ENCODE measurements at regions not wholly inside any gene's neighbourhood (a gene's known extent, or its start where the extent isn't known, plus 50 kb on each side); places are given as distances from the start of the nearest gene placed in this dataset.

DNA sequence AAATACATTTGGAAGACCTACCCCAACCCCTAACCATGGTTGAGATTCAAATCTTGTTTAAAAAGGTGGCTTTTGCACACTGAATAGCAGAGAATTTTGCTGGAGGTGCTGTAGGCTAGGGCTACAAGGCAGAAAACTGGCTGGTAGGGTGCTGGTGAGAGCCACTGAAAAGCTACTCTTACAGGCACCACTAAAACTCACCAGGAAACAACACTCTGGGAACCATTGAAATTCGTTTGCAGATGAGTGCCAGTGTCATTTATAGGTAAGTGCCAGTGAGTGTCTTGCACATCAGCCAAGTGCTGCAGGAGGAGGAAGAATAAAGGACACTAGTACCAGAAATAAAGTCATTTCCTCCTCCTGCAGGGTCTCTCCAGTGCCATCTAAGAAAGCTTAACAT is 610.2 kb downstream of the ZNF385D start:
- DNase-seq (ENCODE audit: low spot score): no peak

DNA sequence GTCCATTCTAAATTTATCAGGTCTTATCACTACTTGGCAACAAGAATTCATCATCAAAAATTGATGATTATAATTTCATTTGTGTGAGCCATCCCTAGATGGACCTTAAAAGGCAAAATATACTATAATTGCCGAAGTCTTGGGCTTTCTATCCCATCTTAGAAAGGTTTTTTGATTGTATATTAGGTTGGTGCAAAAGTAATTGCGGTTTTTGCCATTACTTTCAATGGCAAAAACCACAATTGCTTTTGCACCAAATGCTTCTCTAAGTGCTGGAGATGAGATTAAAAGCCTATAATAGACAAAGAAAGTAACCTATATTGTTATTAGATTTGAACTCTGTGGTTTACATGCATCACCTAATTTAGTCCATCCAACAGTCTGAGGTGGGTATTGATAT is 612.9 kb downstream of the ZNF385D start:
- no peak for DNase-seq (ENCODE audit: low spot score)

DNA sequence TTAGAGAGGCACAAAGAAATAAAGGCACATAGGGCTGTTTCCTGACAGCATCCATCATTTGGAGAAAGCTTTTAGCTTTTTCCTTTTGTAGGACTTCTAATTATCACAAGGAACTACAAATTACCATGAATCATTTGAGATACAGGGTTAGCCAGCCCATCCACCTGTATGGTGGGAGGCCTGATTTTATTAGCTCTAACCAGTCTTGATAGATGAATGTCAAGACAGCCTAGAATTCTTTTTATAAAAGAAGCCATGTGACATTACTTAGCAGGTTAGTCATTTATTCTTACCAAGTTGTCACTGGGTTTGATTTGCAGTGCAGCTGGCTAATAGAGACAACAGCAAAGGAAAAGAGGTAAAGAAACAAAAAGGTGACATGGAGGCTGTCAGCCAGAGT is 618.1 kb downstream of the ZNF385D start:
- DNase-seq (ENCODE audit: low spot score): no peak

DNA sequence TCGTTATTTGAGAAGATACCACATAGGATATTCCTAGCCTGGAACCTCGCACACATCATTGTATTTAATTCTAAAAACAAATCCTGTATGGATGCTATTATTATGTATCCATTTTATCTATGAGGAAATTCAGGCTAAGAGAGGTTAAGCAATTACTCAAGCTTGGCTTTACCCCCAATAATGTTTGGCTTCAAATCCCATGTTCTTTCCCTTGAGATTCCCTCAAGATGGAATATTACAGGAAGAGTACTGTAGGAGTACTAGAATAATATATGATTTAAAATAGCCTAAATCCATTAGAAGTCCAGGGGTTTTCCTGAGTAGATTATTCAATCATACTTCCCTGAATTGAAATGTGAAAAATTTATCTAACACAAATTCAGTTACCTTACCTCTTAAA is 630.2 kb downstream of the ZNF385D start:
- DNase-seq (ENCODE audit: low spot score): no peak

DNA sequence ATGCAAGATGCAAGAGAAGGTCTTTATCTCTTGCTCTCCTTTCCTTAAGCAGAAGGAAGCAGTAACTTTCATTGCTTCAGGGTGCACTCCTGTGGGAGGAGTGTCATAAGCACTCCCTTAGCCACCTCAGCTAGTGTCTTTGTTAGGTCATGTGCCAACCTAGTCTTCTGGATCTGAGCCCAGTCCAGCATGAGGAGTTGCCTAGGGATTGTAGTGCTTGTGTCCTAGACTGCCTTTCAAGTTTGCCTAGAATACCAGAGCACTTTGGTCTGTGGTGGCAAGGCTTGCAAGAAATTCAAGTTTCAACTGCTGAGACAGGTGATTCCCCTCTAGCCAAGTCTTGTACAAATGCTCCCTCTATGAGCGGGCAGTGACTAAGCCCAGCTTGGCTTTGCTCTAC is 633.6 kb downstream of the ZNF385D start:
- no peak for DNase-seq (ENCODE audit: low spot score)

DNA sequence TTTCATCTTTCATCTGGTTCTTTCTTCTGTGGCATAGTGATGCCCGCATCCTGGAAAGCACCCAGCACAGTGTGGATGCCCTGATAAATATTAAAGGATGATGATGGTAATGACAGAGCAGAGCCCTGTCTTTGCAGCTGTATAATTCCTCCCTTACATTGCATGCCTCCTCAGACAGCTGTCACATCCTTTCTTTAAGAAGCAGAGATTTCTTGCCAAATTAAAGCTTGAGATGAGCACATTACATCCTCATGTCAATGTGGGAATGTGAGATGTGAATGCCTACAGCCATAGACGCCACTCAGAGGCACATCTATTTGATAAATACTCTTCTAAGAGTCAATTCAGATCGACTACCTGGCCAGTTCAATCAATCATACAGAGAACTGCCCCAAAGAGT is 642.0 kb downstream of the ZNF385D start:
- DNase-seq (ENCODE audit: low spot score): no peak

DNA sequence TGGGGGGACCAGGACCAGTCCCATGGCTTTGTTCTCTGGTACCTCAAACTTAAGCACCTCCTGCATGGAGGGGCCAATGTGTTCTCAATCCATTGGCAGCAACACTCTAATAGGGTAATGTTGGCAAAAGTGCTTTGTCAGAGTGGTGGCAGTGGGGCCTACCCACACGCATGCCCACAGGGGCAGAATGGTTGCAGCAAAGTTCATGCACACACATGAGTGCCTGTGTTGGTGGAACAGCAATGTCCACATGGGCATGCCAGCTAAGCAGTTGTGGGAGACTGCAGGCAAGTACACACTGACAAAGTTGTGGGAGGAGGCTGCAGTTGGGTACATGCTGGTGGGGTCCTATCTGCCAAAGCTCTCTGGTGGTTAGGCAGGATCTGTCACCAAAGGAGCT is 645.2 kb downstream of the ZNF385D start:
- DNase-seq (ENCODE audit: low spot score): no peak

DNA sequence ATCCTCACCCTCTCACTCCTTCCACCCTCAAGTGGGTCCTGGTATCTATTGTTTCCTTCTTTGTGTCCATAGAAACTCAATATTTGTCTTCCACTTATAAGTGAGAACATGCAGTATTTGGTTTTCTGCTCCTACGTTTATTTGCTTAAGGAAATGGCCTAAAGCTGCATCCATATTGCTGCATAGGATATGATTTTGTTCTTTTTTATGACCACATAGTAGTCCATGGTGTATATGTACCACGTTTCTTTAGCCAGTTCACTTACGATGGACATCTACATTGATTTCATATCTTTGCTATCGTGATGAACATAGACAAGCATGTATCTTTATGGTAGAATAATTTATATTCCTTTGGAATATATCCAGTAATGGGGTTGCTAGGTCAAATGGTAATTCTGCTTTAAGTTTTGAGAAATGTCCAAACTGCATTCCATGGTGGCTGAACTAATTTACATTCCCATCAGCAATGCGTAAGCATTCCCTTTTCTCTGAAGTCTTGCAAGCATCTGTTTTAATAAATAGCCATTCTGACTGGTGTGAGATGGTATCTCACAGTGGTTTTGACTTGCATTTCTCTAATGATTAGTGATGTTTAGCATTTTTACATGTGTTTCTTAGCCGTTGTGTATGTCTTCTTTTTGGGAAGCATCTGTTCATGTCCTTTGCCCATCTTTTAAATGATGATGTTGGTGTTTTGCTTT is 650.2 kb downstream of the ZNF385D start:
- DNase-seq (ENCODE audit: low spot score): no peak

DNA sequence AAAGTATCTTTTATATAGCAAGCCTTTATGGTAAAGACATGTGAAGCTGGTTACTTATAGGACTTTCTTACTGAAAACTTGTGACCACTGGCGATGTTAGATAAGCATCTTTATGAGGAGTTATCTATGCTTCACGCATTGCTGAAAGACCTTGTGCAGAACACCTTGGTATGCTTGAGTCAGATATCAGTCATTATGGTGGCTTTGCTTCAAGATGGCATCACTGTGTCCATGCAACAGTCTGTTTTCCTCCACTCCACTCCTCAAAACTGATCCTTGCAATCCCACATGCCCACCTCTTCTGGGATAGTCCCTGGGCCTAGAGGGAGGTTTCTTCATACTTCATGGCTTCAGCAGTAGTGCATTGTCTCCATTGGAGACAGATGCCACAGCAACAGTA is 656.3 kb downstream of the ZNF385D start:
- DNase-seq (ENCODE audit: low spot score): no peak

DNA sequence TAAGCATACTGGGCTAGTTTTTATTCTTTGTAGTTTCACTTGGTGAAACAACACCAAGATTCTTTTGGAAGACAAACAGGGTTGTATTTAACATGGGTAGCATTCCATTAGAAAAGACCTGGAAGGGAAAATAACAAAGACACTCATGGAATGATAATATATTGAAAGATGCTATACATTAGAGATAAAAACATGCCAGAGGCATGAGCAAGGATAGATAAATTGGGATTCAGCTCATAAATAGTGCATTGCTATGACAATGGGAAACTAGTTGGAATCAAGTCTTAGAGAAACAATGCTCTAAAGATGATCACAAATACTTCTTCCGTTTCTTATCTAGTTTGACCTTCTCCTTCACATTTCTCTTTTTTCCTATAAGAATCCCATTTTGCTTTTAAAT is 677.4 kb downstream of the ZNF385D start:
- DNase-seq (ENCODE audit: low spot score): no peak

DNA sequence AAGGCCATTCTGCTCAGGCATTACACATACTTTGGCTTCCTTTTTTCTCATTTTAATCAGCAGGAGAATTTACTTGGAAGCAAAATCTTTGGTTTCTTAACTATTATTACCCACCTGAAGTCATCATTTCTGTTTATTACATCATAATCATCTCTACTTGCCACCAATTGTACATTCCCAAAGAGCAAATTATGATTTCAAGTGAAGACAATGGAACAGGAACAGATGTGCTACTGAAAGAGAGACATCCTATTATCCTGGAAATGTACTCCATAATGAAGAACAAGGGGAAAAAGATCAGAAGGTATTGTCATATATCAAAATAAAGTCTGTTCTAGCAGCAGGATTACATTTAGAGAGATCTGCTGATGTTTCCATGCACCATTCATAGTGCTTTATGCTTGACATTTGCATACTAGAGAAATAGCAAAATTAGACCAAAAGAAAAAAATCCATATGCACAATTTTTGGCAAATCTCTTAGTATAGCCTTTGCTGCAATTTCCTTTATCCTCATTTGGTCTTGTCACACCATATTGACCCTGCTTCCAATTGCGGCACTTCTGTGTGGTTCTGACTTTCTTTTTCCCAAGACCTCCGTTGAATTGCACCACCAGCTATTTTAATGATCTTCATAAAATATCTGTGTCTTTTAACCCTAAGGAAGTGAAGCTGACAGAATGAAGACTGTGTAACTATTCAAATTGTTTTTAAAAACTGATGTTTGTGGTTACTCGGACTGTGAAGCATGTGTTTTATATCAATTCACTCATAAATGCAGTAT is 683.8 kb downstream of the ZNF385D start:
- no peak for DNase-seq (ENCODE audit: low spot score)

DNA sequence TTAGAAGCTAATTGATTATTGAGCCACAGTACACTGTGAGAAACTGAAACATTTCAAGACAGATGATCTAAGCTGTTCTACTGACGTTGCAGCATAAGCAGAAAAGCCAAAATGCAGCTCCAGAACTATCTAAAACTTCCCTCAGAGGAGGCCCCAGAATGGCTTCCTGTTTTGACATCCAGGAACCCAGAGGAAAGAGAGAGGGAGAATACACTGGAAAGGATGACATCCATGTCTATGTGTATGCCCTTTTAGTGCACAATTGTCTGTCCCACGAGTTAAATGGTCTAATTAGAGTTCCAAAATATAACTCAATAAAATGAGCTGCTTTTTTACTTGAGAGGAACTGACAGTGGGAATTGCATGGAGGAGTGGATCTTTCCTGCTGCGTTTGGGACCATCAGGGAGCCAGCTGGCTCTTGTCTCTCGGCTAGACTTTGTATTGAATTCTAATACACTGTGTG is 688.1 kb downstream of the ZNF385D start:
- no peak for DNase-seq (ENCODE audit: low spot score)

DNA sequence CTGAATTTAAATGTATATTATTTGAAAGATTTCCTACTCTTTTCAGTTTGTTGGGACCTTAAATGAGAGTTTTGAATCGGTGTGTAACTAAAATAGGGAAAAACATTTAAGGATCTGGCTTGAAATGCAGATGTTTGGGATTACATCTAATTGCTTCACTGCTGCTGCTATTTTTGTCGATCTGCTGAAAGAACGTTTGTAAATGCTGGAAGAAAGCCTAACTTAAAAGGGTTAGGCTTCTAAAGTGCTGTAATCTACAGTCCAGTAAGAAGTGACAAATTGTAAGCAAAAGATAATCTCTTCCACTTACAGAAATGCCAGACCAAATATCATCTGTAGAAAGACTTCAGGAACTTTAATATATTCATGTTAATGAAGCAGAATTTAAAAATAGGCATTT is 691.6 kb downstream of the ZNF385D start:
- no peak for DNase-seq (ENCODE audit: low spot score)

DNA sequence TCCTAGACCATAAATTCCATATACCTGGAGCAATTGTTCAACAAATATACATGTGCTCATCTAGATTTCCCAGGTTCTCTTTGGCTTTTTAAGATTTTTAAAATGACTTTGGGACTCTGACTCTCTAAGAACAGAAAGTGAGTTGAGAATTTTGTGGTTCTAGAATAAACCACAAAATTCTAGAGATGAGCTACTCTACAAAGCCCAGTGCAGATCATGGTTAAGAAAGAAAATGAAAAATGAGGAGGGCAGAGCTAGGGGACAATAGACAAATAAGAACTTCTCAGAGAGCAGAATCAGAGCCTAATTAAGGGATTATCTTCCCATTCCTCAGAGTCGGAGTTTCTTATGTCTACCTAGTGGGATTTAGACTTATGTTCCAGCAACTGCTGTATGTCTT is 694.7 kb downstream of the ZNF385D start:
- no peak for DNase-seq (ENCODE audit: low spot score)

DNA sequence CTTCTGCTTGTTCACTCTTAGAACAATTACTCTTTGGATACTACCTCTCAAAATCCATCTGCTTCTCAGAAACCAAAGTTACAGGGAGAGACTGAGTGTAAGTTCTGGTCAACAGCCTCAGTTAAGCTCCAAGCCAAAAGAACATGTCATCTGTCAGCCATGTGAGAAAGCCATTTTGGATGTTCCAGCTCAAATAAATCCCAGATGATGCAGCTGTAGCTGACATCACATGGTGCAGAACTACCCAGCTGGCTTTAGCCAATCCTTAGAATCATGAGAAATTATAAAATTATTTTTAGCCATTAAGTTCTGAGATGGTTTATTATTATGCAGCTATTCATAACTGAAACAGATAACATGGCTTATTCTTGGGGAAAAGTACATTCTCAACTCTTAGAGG is 696.0 kb downstream of the ZNF385D start:
- DNase-seq (ENCODE audit: low spot score): no peak

DNA sequence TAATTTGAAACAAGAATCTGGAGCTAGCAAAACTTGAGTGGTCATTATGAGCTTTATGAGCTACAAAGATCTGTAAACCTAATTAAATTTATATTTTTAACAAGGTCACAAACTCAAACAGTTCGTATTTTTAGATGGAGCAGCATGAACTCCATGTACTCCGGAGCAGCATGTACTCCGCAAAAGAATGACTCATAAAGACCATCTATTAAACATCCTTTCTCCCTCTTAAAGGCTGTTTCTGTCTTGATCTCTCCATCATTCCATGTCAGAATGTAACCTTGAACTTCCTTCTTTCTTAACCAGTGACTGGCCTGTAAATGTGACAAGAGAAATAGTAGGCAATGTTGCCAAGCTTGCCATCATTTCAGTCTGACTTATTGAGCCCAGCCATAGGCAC is 696.9 kb downstream of the ZNF385D start:
- no peak for DNase-seq (ENCODE audit: low spot score)

DNA sequence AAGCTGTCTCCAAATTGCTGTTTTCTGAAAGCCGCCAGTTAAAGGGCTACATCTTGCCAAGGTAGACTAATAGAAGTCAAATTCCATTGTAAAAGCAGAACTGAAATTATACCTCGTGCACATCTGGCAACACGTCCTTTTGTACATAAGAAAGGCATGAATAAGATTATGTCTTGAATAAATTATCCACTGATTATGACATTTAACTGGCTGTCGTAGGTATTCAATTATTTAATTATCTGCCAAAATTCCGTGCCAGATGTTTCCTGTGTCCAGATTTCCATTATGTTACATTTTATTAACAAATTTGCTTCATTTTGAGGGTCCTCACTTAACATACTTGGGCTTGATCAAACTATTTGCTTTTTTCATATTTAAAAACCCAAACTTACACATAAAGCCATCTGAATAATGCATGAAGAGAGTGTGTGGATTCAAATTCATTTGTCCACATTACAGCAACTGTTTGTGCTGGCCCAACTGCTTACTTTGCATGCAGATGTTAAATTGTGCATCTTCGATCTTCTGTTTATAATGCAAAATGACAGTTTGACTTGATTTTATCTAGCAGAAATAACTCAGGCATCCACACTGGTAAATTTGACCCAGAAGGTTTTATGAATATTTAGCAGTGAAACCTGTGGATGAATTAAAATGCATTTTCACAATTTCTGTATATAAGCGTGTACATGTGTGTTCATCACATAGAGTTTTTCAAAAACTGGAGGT is 701.5 kb downstream of the ZNF385D start:
- no peak for DNase-seq (ENCODE audit: low spot score)

DNA sequence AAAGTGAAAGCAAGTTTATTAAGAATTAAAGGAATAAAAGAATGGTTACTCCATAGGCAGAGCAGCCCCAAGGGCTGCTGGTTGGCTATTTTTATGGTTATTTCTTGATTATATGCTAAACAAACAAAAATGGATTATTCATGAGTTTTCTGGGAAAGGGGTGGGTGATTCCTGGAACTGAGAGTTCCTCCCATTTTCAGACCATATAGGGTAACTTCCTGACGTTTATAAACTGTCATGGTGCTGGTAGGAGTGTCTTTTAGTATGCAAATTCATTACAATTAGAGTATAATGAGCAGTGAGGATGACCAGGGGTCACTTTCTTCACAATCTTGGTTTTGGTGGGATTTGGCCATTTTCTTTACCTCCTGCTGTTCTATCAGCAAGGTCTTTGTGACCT is 707.9 kb downstream of the ZNF385D start:
- no peak for DNase-seq (ENCODE audit: low spot score)

DNA sequence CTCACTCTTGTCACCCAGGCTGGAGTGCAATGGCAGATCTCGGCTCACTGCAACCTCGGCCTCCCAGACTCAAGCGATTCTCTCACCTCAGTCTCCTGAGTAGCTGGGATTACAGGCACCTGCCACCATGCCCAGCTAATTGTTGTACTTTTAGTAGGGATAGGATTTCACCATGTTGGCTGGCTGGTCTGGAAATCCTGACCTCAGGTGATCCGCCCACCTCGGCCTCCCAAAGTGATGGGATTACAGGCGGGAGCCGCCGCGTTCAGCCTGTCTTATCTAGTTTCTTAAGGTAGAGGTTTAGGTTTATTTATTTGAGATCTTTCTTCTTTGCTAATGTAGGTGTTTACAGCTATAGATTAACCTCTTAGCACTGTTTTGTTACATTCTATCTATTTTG is 708.8 kb downstream of the ZNF385D start:
- DNase-seq (ENCODE audit: low spot score): no peak

DNA sequence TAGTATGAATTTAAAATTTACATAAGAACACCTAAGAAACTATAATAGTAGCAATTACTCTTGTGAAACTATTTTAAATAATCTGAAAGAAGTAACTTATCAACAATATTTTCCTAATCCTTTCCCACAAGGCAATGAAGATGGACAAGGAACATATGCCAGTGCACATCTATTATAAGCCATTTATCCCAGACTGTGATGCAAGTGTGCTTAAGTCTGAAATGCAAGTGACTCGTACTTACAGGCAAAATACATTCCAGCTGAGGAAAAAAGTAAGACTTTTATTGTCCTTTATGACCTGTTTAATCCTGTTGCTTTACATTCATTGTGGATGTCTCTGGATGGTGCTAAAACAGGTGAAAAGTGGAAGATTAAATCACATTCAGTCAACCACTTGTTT is 709.4 kb downstream of the ZNF385D start:
- DNase-seq (ENCODE audit: low spot score): peak; percentile 1

DNA sequence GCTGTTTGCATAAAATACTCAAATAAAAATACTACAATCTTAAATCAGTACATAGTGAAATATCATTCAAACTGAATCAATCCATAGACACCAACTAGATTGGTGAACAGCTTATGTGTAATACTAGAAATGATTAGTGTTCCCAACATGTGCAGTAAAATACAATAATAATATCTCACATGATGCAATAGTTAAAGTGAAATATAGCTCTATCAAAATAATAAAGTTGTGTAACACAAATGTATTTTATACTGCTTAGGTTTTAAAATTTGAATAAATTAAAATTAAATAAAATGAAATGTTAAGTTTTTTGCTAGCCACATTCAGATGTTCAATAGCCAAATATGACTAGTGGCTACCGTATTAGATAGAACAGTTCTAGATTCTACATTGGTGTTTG is 714.1 kb downstream of the ZNF385D start:
- DNase-seq (ENCODE audit: low spot score): no peak

DNA sequence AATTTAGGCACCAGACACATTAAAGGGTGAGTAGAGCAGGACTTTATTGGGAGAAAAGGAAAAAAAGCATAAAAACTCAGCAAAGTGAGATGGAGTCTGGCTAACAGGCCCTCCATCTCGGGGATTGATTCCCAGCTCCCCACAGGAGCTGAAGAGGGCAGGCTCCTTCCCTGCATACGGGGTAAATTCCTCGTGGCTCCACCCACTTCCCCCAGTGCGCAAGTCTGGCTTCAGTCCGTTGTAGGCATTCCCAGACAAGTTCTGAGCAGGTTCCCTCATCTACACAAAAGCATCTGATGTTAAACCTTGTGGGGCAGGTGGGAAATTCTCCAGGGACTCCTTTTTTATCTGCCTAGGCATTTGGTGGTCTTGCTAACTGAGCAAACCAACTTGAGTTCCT is 722.6 kb downstream of the ZNF385D start:
- DNase-seq (ENCODE audit: low spot score): no peak

DNA sequence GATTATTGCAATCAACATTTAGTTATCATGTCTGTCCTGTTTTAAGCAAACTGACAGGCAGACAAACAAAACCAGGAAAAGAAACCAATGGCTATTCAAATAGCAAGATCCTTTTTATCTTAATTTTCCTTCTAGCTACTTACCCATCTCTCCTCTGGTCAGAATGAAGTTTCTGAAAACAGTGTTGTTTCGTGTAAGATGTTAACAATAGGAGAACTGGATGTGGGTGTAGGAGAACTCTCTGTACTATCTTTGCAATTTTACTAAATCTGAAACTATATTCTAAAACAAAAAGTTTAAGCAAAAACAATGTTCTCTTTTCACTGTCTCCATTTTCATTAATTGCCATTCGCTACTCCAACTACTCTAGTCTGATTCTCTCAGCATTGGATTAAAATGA is 726.4 kb downstream of the ZNF385D start:
- no peak for DNase-seq (ENCODE audit: low spot score)

Data from hepatic stellate cell (primary cell).